Stimulated activated CD8-positive, alpha-beta memory T cell treated with anti-CD3 and anti-CD28 coated beads, Interleukin-2, amount 100 ng/mL, for 1 hour (primary cell): ENCODE measurements at regions not wholly inside any gene's neighbourhood (a gene's known extent, or its start where the extent isn't known, plus 50 kb on each side); places are given as distances from the start of the nearest gene placed in this dataset.
A peak's percentile ranks its signal among the peaks of the same experiment; 100 is the strongest.
"Not testable (repeated sequence)": the region's sequence is repeated elsewhere in the genome, so short reads cannot be mapped to it uniquely, and the experiment has no call there.

Experiments
- DNase-seq, 2 donors: peaks; one replicate each; pipeline ENCODE4 v3.0.0-alpha.2; 2020; ENCODE audit warnings: low read depth in 2 of 2

GRCh38 chr3:188974856-188975599 lies 196.7 kb upstream of the TPRG1 start:
- DNase-seq, result no peak

GRCh38 chr3:188975600-188976314 lies 196.0 kb upstream of the TPRG1 start:
- DNase-seq, result no peak

- DNase-seq, result no peak
Observed at GRCh38 chr3:188976407-188976806, 195.4 kb upstream of the TPRG1 start.

- DNase-seq, result no peak
Observed at GRCh38 chr3:188978421-188979171, 193.2 kb upstream of the TPRG1 start.

- DNase-seq, result no peak
Observed at GRCh38 chr3:188979248-188979647, 192.5 kb upstream of the TPRG1 start.

GRCh38 chr3:188979669-188980310 lies 192.0 kb upstream of the TPRG1 start:
- DNase-seq, result no peak

GRCh38 chr3:188993181-188993580 lies 178.6 kb upstream of the TPRG1 start:
- DNase-seq, result no peak

GRCh38 chr3:189001559-189001958 lies 170.2 kb upstream of the TPRG1 start:
- DNase-seq, result no peak

- DNase-seq, result no peak
Observed at GRCh38 chr3:189003410-189003809, 168.4 kb upstream of the TPRG1 start.

- no peak for DNase-seq
Observed at GRCh38 chr3:189013224-189013888, 158.4 kb upstream of the TPRG1 start.

GRCh38 chr3:189014526-189014925 lies 157.2 kb upstream of the TPRG1 start:
- DNase-seq, result no peak

- not testable (repeated sequence) for DNase-seq
Observed at GRCh38 chr3:189022576-189023466, 148.9 kb upstream of the TPRG1 start.

GRCh38 chr3:189025866-189026265 lies 145.9 kb upstream of the TPRG1 start:
- DNase-seq, result no peak

GRCh38 chr3:189027626-189028155 lies 144.1 kb upstream of the TPRG1 start:
- no peak for DNase-seq

GRCh38 chr3:189038773-189039745 lies 132.7 kb upstream of the TPRG1 start:
- DNase-seq, result no peak

- no peak for DNase-seq
Observed at GRCh38 chr3:189040656-189041335, 131.0 kb upstream of the TPRG1 start.

GRCh38 chr3:189041482-189042090 lies 130.2 kb upstream of the TPRG1 start:
- DNase-seq, result peak; percentile 35 to 41

- DNase-seq, result no peak
Observed at GRCh38 chr3:189042832-189043231, 128.9 kb upstream of the TPRG1 start.
